Loucy (cell line): ENCODE measurements at regions not wholly inside any gene's neighbourhood (a gene's known extent, or its start where the extent isn't known, plus 50 kb on each side); places are given as distances from the start of the nearest gene placed in this dataset.

Experiments used
- CTCF ChIP-seq: fragments of 200-600 bp; sonication (generic); conservative IDR thresholded peaks from 2 replicates; pipeline ENCODE4 v1.5.1; 2014; ENCODE audit warnings: mild to moderate bottlenecking, antibody characterized with exemption, low read length
- EZH2phosphoT487 ChIP-seq: fragments of 200-600 bp; IDR thresholded peaks from 2 replicates; pipeline ENCODE4 v1.6.1; 2018; ENCODE audit warnings: antibody characterized with exemption, mild to moderate bottlenecking, moderate library complexity, borderline replicate concordance

DNA sequence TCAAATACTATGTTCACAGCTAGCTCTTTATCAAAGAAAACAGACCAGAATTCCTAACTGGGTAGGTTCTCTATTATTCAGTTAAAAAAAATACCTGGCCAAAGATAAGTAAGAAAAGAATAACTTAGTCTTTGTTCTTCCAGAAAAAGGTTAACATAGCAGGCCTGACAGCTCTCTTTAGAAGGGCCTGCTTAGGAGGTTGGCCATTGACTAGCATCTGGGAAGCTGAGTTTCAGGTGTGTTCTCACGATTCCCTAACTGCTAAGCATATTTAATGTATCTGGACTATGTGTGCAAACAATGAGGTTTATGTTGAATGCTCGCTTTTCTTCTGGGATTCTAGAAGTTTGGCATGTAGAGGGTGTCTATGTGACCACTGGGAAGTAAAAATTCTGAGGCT lies 618.9 kb downstream of the HACE1 start:
- TF ChIP-seq CTCF: no peak
- TF ChIP-seq EZH2phosphoT487: no peak
